GM23248 (cell line): ENCODE measurements at regions not wholly inside any gene's neighbourhood (a gene's known extent, or its start where the extent isn't known, plus 50 kb on each side); places are given as distances from the start of the nearest gene placed in this dataset.

Source experiments
- EZH2 ChIP-seq: fragments of 200-600 bp; sonication (generic); IDR thresholded peaks from 2 replicates; pipeline ENCODE4 v1.6.1; 2018; ENCODE audit warnings: antibody characterized with exemption, mild to moderate bottlenecking; ENCODE audit not compliant: insufficient read depth, poor library complexity, severe bottlenecking
- EZH2phosphoT487 ChIP-seq: fragments of 200-600 bp; sonication (generic); IDR thresholded peaks from 2 replicates; pipeline ENCODE4 v1.6.1; 2018; ENCODE audit warnings: antibody characterized with exemption, moderate library complexity, mild to moderate bottlenecking, low read depth; ENCODE audit not compliant: insufficient read depth

DNA sequence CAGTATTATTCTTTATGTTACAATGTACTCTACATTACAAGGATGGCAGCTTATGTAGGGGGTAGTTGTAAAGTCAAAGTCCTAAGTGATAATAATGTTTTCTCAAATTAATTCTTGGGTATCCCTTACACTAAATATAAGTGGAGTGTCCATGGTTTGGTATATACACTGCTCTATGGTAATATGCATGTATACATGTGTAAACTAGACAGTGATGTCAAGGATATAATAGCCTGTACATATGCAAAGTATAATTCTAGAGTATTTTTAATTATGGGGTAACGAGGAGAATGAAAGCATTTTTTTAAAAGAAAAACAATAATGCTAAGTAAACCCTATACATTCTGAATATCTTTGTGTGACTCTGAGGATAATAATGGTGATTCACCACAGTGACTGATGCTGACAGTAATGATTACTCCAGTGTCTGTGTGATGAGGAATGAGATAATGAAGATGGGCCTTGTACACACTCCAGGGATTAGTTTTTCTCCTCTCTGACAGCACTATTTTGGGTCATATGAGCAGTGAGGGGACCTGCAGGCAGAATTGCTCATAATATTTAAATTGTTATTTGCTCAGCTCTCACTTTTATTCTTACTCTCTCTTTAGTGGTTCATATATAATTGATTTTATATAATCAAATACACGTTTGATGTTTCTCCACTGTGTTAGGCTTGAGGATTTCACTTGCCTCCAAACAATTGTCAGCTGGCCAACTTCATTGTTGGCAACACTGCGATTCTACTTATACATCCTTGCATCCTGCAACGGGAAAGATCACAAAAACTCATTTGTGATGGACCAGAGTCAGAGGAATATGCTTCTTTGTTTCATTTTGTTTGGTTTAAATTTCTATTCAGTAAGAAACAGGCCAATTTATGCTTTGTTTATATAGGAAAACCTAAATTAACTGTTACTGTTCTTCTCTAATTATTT, 88.2 kb downstream of the NREP start:
- TF ChIP-seq EZH2phosphoT487 = no peak
- no peak for TF ChIP-seq EZH2
